GOT3 (cell line): ENCODE measurements at regions not wholly inside any gene's neighbourhood (a gene's known extent, or its start where the extent isn't known, plus 50 kb on each side); places are given as distances from the start of the nearest gene placed in this dataset.

ENCODE experiments used
- DNase-seq: peaks from one replicate; lab custom pipeline; 2025; ENCODE audit warnings: mixed read lengths; lab: John Stamatoyannopoulos, UW

DNA sequence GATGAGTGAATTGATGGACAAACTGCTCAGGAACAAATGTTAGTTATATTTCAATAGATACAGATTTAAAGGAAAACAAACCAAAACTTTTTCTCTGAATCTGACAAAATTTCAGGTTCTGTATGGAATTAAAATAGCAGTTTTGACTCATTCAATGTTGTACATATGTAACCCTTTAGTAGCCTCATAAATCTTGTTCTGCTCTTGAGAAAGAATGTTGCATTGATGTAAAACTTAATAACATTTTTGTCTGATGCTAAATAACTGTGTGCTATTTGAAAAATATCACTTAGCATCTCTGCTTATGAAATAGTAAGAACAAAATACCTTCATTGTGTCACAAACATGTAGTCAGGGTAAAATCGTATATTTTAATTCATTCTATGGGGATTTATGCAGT, 168.9 kb upstream of the NOVA1 start:
- no peak for DNase-seq

DNA sequence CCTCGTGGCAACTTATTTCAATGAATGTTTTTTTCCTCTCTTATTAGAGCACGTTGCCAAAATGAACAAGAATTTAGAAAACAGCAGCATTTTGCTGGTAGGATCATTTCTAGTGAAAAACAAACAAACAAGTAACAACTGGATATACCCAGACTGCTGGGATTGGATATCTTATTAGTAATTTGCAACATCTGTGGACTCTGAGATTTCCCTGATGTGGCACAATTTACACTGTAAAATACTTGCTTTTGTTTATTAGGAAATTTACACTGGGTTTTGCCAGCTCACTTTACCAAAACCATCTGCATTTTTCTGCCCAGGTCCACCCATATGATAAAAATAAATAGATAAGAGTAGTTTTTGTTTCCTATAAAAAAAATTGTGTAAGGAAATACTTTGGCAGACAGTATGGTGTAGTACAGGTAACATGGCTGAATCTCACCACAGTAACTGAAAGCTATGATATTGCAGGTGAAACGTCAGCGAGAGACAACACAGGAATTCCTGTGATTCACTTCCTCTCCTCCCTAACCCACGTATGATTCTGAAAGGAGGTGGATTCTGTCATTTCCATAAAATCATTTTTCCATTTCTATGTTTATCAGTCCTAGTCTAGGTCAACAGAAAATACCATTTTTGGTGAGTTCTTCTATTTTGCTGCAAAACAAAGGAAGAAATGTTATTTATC, 176.2 kb upstream of the NOVA1 start:
- DNase-seq, result no peak

DNA sequence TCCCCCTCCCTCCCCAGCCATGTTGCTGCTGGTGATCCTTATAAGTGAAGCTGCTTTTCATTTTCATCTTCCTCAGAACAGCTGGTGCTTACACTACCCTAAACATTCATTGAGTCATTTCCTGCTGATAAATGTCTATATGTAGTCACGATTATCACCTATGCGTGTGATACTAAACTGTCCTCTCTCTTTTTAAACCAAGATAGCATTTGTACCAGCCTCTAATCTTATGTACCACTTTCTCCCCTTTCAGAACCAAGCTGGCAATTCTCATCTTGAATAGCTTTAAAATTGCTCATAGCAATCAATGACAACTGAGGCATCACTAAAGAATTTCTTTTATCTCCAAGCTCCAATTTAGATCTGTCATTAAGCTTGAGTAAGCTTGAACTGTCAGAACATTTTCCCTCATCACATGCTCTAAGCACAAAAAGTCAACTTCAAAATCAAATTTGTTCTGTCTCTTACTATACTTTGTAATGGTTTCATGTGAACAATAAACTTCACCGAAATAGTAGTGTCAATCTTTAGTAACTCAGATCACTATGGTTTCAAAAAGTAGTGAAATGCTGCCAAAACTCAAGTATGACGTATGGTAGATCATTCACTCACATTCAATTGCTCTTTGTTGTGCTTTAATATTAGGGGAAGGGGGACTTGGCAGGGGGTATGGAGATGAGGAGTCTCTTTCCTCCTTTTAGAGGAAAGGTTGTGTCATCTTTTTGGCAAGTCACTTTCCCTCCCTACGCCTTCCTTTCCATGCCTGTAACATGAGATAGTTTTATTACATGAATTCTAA, 178.1 kb upstream of the NOVA1 start:
- no peak for DNase-seq

DNA sequence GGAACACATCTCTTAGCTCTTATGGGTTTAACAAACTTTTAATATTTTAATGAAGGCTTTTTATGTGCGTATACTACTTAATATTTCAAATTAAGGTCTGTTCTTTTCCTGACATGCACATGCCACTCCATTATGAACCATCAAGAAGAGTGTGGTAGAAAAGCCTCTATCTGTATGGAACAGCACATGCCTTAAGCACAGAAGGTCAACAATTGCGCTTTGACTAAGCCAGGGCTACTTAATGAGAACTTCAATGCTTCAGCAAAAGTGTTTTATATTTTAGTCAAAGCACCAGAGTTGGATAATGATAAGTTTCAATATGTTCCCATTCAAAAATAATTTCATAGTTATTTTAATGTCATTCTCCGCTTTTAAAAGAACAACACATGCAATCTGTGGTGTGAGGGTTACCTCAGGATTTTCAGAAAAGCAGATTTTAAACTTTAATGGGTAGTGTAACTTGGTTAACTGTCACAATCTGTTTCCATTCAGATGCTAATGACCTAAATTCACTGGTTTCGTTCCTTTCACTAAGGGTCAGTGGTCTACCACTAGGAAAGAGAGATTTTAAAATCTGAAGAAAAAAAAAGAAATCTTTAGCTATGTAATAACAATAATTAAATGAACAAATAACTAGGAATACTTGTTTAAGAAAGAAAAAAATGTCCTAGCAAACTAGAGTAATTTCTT, 193.4 kb upstream of the NOVA1 start:
- DNase-seq, result no peak

DNA sequence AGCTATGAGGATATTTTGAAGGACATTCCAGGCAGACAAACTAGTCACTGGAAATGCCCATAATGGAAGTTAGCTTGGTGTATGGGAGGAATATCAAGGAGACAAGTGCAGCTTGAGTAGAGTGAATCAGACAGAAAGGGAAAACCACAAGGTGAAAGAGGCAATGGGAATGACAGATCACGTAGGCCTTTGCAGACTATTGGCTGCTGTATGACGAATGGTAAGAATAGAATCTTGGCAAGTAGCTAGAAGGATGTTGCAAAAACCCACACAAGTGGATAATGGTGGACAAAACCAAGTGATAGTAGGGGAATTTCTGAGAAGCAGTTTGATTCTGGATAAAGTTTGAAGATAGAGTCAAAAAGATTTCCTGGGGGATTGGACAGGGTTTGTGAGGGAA, 196.9 kb upstream of the NOVA1 start:
- DNase-seq, result no peak

DNA sequence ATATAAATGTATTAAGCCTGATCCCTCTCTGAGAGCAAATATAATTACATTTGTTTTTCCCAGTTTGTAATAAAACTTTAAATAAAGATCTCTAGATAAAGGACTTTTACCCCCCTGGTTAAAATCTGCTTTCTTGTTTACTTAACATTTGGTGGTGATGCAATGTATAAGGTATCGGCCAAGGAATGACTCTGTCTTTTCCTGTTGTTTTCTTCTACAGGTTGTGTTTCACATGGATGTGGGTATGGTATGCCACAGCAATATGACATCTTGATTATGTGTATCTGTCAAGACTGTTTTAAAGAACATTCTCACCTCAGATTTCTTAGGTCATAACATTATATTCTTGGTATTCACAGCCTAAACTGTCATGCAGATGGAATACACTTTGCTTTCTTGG, 210.6 kb upstream of the NOVA1 start:
- no peak for DNase-seq

DNA sequence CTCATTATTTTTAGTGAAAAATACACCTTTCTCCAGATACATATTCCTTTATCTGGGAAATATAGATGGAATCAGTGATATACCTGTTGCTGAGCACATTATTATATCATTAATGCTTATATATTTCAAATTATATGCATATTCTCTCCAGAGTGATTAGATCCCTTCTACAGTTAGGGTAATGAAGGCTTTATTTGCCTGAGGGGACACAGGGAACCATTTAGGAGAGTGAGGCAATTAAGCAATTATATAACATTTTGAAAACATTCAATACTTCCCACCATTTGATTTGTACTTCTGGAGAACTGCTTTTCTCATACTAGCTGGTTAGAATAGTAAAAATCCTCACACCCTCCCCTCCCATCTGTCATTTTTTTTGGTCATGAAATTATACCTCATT, 212.8 kb upstream of the NOVA1 start:
- DNase-seq, result no peak

DNA sequence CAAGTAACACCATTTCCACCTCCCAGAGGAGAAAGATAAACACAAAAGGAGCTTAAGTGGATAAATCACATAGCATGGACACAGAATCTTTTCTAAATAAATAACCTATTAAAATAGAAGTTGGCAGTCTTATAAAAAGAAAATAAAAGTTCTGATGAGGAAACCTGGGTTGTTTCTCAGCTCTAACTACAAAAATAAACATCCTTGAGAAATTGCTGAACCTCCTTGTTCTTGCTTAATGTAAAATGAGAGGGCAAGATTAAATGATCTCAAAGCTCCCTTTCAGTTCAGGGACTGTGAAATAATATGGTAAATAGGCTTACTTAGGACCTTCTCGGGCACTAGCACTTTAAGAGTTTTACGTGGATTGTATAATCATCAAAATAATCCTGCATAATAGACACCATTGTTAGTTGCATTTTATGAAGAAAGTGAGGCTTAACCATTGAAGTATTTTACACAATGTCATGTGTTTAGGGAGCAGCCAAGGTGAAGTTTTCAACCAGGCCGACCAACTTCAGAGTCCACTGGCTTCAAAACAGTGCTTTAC, 214.0 kb upstream of the NOVA1 start:
- no peak for DNase-seq

DNA sequence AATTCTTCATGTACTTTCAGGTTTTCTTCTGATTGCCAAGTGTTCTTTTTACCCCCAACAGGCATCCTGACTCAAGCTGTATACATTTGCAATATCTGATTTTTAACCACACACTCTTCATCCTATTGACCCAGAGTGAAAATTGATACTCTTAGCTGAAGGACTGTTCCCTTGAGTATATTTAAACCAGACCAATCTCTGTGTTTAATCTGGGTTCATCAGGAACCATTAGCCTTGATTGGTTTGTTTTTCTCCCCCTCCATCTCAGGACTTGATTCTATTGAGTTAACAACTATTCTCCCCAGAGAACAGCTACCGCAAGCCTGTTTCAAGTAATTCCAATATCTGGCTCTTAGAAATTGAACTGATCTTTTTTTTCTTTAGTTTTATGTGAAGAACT, 222.3 kb upstream of the NOVA1 start:
- no peak for DNase-seq

DNA sequence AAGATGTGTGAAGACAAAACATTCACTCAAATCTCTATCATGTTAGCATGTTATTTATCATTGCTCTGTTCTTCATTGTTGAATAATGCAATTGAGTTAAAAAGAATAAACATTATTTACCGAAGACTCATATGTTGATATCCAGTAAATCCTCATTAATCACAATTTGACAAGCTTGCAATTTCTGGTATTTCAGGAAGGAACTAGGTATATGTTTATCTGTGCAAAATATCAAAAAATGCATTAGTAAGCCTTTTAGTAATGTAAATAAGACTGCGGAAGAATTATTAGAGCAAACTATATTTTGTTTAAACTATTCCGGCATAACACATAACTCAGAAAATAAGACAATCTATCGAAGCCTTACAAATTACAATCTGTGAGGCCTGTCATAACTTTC, 222.7 kb upstream of the NOVA1 start:
- no peak for DNase-seq

DNA sequence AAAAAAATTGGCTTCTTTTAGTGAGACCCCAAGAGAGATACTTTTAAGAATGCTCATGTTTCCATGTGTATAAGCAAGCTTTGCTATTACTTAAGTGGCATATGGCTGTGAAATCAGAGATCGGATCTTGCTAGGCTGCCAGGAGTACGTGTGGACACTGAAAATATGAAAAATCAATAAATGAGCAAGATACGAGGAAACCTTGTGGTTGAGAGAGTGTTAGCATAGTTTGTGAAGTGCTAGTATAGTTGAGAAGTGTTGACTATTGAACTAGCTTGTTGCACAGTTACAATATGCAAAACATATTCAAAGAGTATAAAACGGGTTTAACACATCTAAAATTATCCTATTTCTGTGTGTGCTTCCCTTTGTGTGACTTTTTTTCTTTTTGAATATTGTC, 230.9 kb upstream of the NOVA1 start:
- DNase-seq, result no peak

DNA sequence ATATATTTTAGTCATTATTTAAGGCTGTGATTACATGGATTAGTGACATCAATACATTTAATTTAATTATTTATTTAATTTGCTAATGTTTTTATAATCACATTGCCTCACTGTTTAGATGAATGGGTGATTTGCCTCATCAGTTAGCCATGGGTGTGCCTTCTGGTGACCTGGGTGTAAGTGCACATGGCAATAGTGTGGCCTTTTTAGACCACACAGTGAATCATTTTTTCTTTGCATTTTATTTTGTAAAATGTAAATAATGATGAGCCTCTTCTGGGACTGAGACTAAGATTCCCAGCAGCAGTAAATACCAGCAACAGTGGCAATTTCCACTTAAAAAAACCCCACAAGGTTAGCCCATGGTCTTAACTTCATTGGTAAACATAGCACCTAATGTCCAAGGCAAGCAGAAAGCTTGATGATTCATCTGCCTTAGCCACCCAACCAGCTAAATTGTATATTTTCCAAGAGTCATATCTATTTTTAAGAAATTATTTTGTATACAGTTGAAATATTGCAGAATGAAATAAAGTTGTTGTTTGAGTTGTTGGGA, 235.9 kb upstream of the NOVA1 start:
- no peak for DNase-seq

DNA sequence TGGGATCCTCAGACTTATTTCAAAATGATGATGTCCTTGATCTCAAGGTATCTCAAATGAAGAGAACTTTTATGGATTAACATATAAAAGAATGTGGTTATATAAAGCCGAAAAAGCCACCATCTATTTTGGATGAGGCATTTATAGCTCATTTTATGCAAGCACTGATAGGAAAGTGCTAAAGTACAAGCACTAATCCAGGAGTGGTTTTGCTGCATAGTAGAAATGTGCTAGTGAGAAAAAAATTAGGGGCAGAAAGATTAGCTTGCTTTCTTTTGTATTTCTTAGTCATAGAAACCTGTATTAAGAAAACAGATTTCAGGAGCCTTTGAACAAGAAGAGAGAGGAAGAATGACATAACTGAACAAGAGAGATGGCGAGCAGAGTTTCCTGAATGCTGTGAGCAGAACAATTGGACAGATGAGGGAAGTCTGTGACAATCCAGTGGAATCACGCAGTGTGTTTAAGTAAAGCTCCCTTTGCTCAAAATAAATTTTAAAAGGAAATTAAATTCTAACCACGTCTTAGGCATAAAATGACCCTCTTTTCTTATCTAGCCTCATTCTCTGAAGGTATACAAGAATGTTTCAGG, 238.2 kb upstream of the NOVA1 start:
- DNase-seq, result no peak

DNA sequence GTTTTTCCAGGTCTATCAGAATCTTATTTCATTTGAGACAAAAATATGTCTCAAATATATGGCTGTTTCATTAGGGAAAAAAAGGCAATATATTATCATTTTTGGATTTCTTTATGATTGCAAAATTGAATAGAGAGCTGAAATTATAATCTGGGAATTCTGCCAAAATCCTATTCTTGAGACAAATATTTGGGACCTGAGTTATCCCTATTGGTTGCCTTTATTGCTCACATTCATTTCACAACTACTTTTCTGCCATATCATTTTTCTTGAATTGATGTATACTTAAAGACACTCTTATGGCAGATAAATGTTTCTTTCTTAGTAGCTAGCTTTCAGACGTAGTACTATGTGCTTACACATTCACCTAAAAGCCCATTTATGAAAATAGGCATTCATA, 241.6 kb upstream of the NOVA1 start:
- DNase-seq, result no peak

DNA sequence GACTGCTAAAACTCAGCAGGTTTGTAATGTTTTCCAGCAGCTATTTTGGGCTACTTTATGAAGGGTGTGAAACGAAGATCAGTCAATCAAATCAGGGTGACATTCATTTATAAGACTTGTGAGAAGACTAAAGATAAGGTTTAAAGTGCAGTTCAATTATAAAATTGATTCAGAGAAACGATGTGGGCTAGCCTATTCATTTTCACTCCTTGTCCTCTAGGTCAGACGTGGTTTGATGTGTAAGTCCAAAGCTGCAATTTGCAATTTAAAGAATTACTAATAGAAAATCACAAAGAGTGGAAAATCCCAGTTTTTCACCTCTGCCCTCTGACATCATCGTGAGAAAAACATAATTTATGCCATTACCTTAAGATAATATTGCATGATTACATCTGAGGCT, 243.5 kb upstream of the NOVA1 start:
- no peak for DNase-seq

DNA sequence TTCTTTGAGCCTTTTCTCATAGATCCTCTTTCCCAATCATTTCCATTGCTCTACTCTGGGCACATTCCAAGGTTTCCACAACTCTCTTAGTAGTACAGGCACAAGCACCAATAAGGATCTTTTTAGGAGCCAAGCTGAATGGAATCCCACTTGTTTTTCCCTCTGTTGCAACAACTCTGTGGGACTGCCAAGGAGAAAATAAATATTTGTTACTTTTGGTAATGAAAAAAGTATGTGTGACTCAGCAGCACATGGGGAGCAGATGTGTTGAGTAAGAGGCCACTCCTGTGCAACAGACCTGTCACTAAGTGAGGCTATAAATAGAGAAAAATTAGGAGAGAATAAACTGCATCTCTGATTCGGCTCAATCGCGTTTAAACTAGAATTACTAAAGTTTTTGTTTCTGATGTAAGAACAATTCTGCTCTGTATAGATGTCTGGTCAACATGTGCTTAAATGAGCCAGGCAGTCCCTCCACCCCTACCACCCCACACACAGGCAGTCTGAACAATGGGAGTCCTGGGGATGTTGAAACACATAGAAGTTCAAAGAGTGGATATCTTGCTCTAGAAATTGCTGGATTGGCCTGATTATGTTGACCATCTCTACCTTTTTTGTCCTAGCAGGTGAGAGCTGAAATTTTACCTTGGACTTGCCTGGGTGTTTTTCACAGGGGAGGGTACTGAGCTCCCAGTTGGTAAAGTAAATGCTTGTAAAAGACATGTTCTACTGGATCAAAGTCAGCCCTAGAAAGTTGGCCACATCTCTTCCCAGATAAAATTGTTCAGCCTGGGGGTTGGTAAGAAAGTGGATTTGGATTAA, 244.3 kb upstream of the NOVA1 start:
- no peak for DNase-seq

DNA sequence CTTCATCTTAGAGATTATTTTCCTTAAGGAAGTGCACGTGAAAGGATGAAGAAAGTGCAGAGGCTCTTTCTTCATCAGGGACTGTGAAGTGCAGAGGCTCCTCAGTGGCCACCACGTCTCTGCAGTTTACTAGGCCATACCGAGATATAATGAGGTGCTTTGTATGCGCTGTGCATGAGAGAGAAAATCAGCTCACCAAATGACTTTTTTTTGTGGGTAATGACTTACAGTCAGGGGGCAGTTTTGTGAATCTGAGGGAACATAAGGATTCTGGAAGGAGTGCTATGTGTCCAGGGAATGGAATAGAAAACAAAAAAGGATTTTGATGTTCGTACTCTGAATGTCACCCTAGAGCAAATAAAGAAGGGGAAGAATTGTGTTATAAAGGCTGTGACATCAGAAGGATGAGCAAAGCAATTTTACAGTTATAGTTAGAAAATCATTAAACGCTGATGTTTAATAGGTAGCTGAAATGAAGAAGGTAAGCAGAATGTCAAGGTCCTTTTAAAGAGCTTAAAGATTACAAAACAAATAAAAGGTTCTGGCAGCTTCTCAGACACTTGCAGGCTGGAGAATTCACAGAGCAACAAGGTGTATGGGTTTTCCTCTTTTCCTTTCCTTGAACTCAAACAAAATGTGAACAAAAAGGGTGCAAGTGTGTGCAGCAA, 247.5 kb upstream of the NOVA1 start:
- DNase-seq, result no peak

DNA sequence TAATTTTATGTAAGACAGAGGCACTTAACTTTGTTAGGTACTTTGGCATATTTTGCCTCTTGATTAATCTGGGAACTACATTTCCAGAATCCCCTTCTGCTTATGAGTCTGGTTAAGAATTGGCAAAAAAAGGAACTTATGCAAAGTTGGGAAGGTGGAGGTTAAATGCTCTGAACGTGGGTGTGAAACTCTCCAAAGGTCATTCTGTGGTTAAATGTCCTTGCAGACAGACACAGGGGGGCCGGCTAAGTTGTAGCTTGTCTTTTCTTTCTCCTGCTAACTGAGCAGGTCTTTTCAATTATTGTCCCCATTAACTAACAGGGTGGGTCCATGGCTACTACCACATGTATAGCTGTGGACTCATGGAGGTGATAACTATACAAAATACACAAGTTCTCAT, 248.6 kb upstream of the NOVA1 start:
- no peak for DNase-seq

DNA sequence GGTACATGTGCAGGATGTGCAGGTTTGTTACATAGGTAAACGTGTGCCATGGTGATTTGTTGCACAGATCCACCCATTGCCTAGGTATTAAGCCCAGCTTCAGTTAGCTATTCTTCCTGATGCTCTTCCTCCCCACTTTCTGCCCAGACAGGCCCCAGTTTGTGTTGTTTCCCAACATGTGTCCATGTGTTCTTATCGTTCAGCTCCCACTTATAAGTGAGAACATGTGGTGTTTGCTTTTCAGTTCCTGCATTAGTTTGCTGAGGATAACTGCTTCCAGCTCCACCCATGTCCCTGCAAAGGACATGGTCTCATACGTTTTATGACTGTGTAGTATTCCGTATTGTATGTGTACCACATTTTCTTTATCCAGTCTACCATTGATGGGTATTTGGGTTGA, 251.7 kb upstream of the NOVA1 start:
- DNase-seq, result no peak

DNA sequence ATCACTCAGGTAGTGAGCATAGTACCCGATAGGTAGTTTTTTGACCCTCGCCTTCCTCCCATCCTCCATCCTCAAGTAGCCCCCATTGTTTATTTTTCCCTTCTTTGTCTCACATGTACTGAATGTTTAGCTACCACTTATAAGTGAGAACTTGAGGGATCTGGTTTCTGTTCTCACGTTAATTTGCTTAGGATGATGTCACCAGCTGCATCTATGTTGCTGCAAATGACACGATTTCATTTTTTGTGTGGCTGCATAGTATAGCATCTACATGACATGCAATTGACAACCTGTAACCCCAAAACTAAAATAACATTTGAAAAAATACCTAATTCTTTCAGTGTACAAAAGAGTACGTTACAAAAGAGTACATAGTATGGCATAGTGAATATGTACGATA, 254.0 kb upstream of the NOVA1 start:
- DNase-seq, result no peak
